Stimulated activated CD8-positive, alpha-beta memory T cell treated with anti-CD3 and anti-CD28 coated beads, Interleukin-7, amount 100 ng/mL, for 1 hour (primary cell): ENCODE measurements at regions not wholly inside any gene's neighbourhood (a gene's known extent, or its start where the extent isn't known, plus 50 kb on each side); places are given as distances from the start of the nearest gene placed in this dataset.
"Not testable (repeated sequence)": the region's sequence is repeated elsewhere in the genome, so short reads cannot be mapped to it uniquely, and the experiment has no call there.

Experiments
- DNase-seq, 2 donors: peaks; one replicate each; pipeline ENCODE4 v3.0.0-alpha.2; 2020; ENCODE audit warnings: low read depth in 2 of 2

GRCh38 chr2:146701183-146701582 lies 1143.6 kb upstream of the ACVR2A start:
- DNase-seq, result no peak

DNA sequence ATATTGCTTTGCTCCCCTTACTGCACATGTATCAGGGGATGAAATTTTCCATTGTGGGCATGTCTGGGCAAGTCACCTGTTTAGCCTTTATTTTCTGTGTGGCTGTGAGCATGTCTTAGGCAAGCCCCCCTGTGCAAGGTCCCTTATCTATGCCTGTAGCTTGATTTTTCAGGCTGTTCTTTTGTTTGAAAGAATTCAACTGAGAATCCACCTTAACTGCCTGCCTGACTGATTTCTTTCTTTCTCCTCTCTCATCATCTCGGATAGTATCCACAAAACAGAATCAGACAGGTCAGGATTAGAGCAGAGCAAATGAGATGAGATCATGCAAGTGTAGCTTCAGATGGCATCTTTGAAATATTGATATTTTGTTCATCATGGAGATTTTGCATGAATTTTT lies 1147.5 kb upstream of the ACVR2A start:
- no peak for DNase-seq

- DNase-seq, result not testable (repeated sequence)
Measured at GRCh38 chr2:146696787-146697186, 1148.0 kb upstream of the ACVR2A start.

GRCh38 chr2:146681991-146682390 lies 1162.8 kb upstream of the ACVR2A start:
- no peak for DNase-seq

DNA sequence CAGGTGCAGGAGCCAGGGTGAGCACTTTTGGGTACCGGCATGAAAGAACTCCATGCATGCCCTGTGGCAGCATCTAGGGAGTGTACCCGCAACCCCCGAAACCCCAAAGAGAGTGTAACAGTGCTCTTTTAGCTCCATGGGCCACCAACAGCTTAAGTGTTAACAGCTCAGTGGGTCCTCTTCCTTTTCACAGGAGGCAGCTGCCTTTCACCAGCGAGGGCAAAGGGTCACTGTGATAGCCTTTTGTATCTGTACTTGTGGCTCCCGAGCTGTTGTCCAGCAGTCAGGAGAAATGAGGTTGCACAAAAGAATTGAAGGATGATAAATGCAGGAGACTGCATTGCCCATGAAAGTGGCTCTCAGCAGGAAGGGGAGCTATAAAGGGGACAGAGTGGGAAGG lies 1166.3 kb upstream of the ACVR2A start:
- no peak for DNase-seq

- DNase-seq, result no peak
Measured at GRCh38 chr2:146677280-146677679, 1167.5 kb upstream of the ACVR2A start.

DNA sequence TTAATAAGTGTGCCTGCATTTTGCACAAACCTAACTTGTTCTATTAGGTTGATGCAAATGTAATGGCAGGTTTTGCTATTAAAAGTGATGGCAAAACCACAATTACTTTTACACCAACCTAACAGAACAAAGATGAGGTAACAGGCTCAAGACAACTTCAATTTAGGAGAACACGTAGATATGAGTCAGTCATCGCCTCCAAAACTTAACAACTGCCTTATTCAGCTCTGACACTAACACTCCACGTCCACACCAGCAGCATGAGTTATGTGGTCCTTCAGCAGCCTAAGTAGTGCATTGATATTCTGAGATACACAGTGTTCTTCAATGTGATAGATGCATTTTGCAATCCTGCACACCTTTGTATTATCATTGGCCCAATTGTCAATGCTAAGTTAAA lies 1175.1 kb upstream of the ACVR2A start:
- no peak for DNase-seq

DNA sequence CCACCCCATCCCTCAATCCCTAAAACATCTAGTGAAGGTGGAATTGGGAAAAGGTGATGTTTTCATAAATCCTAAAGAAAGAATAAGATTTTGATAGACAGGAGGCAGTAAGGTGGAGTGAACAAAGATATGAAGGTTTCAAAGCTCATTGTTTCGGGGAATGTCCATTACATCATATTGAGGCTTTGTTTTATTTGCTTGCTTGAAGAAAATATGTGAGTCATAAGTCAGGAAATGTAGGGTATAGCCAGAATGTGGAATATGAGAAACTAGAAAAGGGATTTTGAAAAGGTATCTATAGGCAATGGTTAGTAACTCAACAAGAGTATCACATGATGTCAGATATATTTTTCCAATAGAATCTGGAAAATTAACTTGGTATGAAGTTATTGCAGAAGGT lies 1178.5 kb upstream of the ACVR2A start:
- DNase-seq, result no peak

DNA sequence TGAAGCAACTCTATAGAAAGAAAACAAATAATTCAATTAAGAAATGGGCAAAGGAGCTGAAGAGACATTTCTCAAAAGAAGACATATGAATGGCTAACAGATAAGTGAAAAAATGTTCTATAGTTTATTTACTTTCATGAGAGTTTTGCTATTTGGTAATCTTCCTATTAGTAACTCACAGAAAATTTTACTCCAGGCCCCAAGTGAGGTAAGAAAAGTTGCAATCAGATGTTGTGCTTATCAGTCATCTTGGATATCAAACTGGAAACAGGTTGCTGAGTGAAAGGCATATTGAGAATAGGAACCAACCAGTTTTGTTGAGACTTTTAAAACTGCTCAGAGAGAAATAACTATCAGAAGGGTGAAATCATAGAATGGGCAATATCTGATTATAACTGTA lies 1179.0 kb upstream of the ACVR2A start:
- no peak for DNase-seq

GRCh38 chr2:146661473-146662096 lies 1183.2 kb upstream of the ACVR2A start:
- no peak for DNase-seq

GRCh38 chr2:146659976-146660375 lies 1184.9 kb upstream of the ACVR2A start:
- no peak for DNase-seq

GRCh38 chr2:146652311-146652710 lies 1192.5 kb upstream of the ACVR2A start:
- no peak for DNase-seq

DNA sequence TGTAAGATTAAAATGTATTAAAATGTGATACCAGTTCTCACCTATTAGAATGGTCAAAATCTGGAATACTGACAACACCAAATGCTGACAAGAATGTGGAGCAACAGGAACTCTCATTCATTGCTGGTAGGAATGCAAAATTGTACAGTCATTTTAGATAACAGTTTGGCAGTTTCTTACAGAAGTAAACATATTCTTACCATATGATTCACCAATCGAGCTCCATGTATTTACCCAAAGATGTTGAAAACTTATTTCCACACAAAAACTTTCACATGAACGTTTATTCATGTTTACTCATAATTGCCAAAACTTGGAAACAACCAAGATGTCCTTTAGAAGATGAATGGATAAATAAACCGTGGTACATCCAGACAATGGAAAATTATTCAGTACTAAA lies 1193.5 kb upstream of the ACVR2A start:
- no peak for DNase-seq

DNA sequence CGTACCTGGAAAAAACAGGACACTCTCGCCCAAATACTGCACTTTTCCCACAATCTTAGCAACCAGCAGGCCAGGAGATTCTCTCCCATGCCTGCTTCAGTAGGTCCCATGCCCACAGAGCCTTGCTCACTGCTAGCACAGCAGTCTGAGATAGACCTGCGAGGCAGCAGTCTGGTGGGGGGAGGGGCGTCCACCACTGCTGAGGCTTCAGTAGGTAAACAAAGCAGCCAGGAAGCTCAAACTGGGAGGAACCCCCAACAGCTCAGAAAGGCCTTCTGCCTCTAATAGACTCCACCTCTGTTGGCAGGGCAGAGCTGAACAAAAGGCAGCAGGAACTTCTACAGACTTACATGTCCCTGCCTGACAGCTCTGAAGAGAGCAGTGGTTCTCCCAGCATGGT lies 1202.8 kb upstream of the ACVR2A start:
- DNase-seq, result no peak

DNA sequence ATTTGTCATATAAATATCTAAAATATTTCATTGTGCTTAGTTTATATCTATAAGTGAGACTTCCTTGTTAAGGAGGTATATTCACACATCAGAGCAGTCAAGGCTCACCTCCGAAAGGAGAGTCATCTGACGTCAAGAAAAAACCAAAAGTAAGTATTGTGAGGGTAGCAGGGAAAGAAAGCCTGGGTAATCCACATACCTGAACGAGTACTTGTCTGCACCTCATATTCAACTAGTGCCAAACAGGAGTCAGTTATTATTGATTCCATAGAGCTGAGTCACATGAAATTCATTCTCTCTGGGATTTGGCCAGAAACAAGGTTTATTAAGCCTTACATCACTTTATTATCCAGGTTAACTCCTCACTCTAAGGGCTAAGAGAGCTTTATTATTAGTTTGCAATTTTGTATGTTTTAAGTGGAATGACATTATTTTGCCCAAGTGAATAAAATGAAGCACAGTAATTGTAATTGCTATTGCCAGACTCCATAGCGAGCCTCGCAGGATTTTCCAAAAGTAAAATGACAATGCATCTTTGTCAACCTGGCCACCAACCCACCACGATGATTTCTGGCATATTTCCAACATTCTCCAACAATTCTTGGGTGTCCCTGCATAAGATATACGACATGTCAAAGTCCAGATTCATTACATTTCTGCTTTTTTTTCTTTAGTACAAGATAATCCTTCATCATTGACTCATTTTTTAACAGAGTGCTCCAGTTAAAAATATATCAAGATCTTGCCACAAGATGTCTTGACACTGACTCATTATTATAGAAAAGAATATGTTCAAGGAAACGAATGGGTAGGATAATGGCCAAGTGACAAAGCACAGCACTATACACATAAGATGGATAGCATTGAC lies 1210.4 kb upstream of the ACVR2A start:
- no peak for DNase-seq

GRCh38 chr2:146633159-146633558 lies 1211.7 kb upstream of the ACVR2A start:
- DNase-seq, result no peak

- DNase-seq, result no peak
Measured at GRCh38 chr2:146632707-146633106, 1212.1 kb upstream of the ACVR2A start.

DNA sequence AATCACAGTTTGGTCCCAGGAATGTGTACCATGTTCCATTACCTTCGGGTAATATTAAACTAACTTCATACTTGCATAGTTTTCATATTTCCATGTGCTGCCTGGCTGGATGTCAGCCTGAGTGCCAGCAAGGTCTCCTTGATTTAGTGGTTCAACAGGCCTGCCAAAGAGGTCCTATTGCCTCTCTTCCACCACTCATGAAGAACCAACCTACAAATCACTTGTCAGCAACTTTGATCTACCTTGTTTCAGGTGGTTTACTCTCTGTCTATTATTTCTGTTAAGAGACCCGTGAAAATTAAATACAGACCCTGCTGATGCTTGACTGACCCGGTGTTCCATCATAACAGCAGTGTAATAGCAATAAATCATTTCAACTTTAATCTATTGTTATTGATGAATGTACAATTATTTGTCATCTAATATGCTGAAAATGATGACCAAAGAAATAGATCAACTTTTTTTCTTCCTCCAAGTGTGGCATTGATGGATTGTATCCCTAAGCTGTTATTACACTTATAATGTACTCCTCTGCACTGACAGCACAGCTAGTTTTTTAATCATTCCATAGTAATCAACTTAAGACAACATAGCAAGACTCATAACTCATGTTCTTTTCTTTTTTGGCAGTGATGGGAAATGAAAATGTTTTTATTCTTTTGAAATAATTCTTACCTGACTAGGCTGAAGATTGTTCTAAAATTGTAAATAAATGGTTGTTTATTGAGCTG lies 1220.2 kb upstream of the ACVR2A start:
- DNase-seq, result no peak

DNA sequence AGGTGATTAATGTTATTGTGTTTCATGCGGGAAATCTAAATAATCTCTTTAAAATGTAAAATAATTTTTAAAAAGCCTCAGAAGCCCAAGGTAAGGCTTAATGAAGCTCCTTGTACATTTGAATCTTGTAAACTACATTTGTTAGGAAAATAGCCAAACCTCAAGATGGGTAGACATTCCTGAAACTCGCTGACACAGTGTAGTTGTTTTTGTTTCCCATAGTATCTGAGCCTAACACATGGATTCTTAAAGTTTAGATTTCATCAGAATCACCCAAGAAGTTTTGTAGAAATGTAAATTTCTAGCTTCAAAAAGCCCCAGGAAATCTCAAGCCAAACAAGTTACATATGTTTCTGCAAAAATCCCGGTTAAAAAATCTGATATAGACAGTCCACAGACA lies 1221.1 kb upstream of the ACVR2A start:
- no peak for DNase-seq

GRCh38 chr2:146621656-146622055 lies 1223.2 kb upstream of the ACVR2A start:
- DNase-seq, result no peak

- no peak for DNase-seq
Measured at GRCh38 chr2:146615778-146616177, 1229.1 kb upstream of the ACVR2A start.

DNA sequence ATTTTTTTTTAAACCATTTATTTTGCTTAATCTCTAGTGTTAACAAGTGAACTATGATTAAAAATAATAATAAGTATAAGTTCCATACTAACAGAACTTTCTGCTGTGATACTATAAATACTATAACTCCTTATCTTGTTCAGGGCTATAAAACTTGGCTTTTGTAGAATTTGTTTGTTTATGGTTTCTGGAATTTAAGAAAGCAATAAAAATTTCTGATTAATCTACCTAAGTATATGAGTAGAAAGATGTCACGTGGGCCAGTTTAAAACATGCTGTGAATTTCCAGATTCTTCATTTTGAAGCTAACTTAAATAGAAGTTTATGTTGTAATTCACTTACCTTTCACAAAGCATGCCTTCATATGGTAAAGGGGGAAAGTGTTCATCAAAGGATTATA lies 1236.3 kb upstream of the ACVR2A start:
- no peak for DNase-seq

GRCh38 chr2:146604521-146604920 lies 1240.3 kb upstream of the ACVR2A start:
- DNase-seq, result no peak
